SJSA1 (cell line): ENCODE measurements at regions not wholly inside any gene's neighbourhood (a gene's known extent, or its start where the extent isn't known, plus 50 kb on each side); places are given as distances from the start of the nearest gene placed in this dataset.

Experiments used
- DNase-seq, 2 experiments: peaks; one replicate each; pipeline ENCODE4 v3.0.0-alpha.2; 2015 to 2020; ENCODE audit warnings: low spot score in 2 of 2, low read depth in 1 of 2
- H3K27ac ChIP-seq: fragments of 250-450 bp; sonication (Bioruptor Pico); 2 replicates; pipeline ENCODE4 v1.5.1; 2020; ENCODE audit warnings: mild to moderate bottlenecking, moderate library complexity
- H3K27me3 ChIP-seq: fragments of 250-450 bp; sonication (Bioruptor Pico); replicated peaks from 2 replicates; pipeline ENCODE4 v1.5.1; 2020; ENCODE audit warnings: mild to moderate bottlenecking, moderate library complexity
- H3K36me3 ChIP-seq: fragments of 250-450 bp; sonication (Bioruptor Pico); 2 replicates; pipeline ENCODE4 v1.5.1; 2020; ENCODE audit warnings: mild to moderate bottlenecking
- H3K4me1 ChIP-seq: fragments of 250-450 bp; sonication (Bioruptor Pico); replicated peaks from 2 replicates; pipeline ENCODE4 v1.6.1; 2021; ENCODE audit warnings: mild to moderate bottlenecking
- H3K4me3 ChIP-seq: fragments of 250-450 bp; sonication (Bioruptor Pico); 2 replicates; pipeline ENCODE4 v1.5.1; 2020; ENCODE audit warnings: mild to moderate bottlenecking
- H3K9me3 ChIP-seq: fragments of 250-450 bp; sonication (Bioruptor Pico); replicated peaks from 2 replicates; pipeline ENCODE4 v1.5.1; 2020; ENCODE audit warnings: mild to moderate bottlenecking

DNA sequence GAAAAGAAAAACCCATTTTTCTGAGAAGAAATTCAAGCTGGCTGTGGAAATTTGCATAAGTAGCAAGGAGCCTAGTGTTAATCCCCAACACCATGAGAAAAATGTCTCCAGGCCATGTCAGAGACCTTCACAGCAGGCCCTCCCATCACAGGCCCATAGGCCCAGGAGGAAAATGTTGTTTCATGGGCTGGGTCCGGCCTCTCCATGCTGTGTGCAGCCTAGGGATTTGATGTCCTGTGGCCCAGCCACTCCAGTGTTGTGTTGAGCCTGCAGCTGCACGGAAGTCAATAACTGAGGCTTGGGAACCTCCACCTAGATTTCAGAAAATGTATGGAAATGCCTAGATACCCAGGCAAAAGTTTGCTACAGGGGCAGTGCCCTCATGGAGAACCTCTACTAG is 432.2 kb downstream of the IPO8 start:
- Histone ChIP-seq H3K36me3 (no peaks in the 10 kb centered on the region), H3K4me1 (no peaks in the 10 kb centered on the region), H3K4me3 (no peak overlapping the region), H3K27ac (no peak overlapping the region), H3K27me3 (no peaks in the 10 kb centered on the region), H3K9me3 (no peaks in the 10 kb centered on the region)
- no peak for DNase-seq

DNA sequence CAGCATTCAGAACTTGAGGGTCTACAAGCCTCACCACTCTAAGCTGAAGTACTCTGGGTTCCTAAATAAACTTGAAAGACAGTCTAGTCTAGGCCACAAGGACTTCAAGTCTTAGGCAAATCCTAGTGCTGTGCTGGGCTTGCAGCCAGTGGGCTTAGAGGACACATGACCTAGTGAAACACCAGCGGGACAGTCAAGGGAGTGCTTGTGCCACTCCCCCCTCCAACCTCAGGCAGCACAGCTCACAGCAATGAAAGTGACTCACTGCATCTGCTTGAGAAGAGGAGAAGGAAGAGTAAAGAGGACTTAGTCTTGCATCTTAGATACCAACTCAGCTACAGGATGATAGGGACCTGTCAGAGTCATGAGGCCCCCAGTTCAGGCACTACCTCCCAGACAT is 438.1 kb downstream of the IPO8 start:
- Histone ChIP-seq H3K9me3 (no peaks in the 10 kb centered on the region), H3K27ac (no peak overlapping the region), H3K4me3 (no peak overlapping the region), H3K27me3 (no peaks in the 10 kb centered on the region), H3K36me3 (no peaks in the 10 kb centered on the region), H3K4me1 (no peaks in the 10 kb centered on the region)
- no peak for DNase-seq

DNA sequence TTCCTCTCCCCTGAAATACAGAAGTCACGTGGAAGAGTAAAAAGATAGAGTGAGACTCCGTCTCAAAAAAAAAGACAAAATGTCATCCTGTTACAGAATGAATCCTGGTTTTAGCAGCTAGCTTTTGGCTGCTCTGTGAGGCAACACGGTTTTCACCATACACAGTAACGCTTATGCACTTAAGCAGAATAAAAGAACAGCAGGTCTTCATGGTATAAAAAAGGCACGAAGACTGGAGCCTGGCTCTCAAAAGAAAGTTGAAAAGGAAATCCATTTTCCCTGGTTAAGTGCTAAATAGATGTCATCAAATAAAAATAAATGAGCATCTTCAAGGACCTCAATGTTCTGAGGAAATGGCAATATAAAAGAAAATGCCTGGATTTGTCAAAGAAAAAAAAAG is 444.1 kb downstream of the IPO8 start:
- no peaks in the 10 kb centered on the region for H3K27me3 ChIP-seq
- no peak for DNase-seq
- no peak overlapping the region for H3K27ac ChIP-seq
- no peaks in the 10 kb centered on the region for H3K9me3 ChIP-seq
- no peaks in the 10 kb centered on the region for H3K4me1 ChIP-seq
- no peak overlapping the region for H3K4me3 ChIP-seq
- no peaks in the 10 kb centered on the region for H3K36me3 ChIP-seq

DNA sequence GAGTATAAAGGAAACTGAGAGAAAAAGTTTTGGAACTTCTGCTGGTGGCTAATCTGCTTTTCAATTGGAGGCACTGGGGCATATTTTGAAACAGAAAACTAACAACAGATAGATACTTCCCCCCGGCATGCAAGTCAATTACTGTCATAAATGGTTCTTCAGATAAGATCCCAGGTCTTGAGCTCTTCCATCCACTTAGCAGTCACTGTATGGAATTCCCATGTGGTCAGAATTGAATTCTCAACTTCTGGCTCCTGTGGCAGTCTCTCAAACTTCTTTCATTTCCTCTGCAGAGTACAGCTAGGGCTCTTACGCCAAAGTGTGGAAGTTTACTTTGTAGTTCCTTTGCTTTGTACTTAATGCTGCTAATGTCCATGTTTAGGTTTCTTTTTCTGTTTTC is 452.2 kb downstream of the IPO8 start:
- Histone ChIP-seq H3K9me3 (no peaks in the 10 kb centered on the region), H3K27me3 (0 out of 2 replicates have a peak, but pooled peaks cover 3% of the 10 kb centered on the region), H3K36me3 (no peaks in the 10 kb centered on the region), H3K4me3 (no peak overlapping the region), H3K4me1 (no peaks in the 10 kb centered on the region), H3K27ac (no peak overlapping the region)
- no peak for DNase-seq

DNA sequence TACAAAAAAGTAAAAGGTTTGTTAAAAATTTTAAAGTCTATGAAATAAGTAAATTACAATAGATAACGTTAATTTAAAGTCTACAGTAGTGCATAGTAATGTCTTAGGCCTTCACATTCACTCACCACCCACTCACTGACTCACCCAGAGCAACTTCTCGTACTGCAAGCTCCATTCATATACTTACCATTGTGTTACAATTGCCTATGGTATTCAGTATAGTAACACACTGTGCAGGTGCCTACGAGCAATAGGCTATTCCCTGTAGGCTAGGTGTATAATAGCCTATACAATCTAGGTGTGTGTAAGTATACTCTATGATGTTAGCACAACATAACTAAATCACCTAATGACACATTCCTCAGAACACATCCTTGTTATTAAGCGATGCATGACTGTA is 435.3 kb upstream of the TMTC1 start:
- H3K27ac ChIP-seq, result no peak overlapping the region
- H3K4me3 ChIP-seq, result no peak overlapping the region
- no peaks in the 10 kb centered on the region for H3K27me3 ChIP-seq
- no peaks in the 10 kb centered on the region for H3K4me1 ChIP-seq
- DNase-seq, result no peak
- H3K9me3 ChIP-seq, result no peaks in the 10 kb centered on the region
- no peaks in the 10 kb centered on the region for H3K36me3 ChIP-seq

DNA sequence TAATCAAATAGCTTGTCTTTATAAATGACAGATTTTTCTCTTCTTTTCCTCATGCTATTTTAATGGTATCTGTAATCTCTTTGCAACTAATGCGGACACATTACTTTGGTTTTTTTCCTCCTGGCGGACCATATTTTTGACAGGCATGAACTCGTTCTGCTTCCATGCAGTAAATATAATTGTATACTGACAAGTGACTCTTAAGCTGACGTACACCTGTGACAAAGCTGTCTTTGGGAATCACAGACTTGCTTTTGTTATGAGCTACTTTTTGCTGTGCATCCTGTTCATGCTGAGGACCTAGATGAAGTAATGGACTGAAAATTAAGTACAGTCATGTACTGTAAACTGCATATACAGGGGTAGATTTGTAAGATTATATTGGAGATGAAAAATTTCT is 434.3 kb upstream of the TMTC1 start:
- Histone ChIP-seq H3K27me3 (no peaks in the 10 kb centered on the region), H3K9me3 (no peaks in the 10 kb centered on the region), H3K27ac (no peak overlapping the region), H3K36me3 (no peaks in the 10 kb centered on the region), H3K4me3 (no peak overlapping the region), H3K4me1 (no peaks in the 10 kb centered on the region)
- no peak for DNase-seq

DNA sequence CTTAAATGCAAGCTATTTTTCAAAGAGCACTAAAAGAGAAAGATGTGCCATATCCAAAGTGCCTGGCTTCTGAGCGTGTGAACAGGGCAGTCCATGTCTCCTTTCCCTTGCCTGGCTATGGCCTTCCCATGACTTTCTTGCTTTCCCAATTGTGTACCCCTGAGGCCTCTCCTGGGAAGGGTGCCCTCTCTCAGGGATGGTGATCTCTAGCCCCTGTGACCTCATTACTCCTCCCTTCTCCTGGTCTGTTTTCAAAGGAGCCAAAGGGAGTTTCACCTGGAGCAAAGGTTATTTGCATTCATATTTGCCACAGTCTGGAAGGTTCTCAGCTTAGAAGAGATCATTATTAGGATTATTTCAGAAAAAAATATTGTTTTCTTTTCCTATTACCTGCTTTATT is 429.4 kb upstream of the TMTC1 start:
- no peaks in the 10 kb centered on the region for H3K36me3 ChIP-seq
- H3K27ac ChIP-seq, result no peak overlapping the region
- H3K4me1 ChIP-seq, result no peaks in the 10 kb centered on the region
- no peak for DNase-seq
- no peaks in the 10 kb centered on the region for H3K9me3 ChIP-seq
- no peaks in the 10 kb centered on the region for H3K27me3 ChIP-seq
- H3K4me3 ChIP-seq, result no peak overlapping the region

DNA sequence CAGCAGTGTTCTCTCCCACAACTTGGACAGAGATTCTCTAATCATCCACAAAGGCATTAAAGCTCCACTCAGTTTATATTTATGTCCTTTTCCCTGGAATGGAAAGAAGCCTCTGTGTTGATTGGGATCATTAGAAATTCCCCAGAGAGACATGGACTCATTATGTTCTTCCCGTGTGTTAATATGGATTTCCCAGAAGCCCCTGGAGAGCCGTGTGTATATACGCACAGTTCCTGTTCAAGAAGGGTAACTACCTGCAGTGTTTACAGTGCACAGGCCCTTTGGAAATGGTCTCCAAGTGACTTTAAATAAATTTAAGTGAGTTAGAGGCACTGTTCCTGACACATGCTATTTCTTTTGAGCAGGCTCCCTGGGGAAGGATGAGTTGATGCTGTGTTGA is 428.0 kb upstream of the TMTC1 start:
- Histone ChIP-seq H3K4me1 (no peaks in the 10 kb centered on the region), H3K36me3 (no peaks in the 10 kb centered on the region), H3K4me3 (no peak overlapping the region), H3K27ac (no peak overlapping the region), H3K9me3 (no peaks in the 10 kb centered on the region), H3K27me3 (no peaks in the 10 kb centered on the region)
- no peak for DNase-seq

DNA sequence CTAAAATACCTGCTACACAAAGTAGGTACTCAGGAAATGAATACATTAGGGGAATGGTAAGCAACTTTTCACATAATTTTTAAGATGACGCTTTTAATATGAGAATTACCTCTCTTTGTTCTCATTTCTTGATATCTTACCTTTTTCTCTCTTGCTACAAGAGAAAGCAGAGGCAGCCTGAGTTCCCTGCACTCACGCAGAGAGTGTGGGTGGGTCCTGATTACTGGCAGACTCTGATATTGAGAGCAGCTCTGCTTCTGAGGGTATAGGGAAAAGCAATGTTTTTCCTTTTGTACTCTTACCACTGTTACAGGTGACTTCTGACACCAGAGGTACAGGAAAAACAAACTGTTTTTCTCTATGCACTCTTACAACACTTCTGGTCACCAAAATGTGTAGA is 420.2 kb upstream of the TMTC1 start:
- Histone ChIP-seq H3K4me1 (no peaks in the 10 kb centered on the region), H3K27me3 (no peaks in the 10 kb centered on the region), H3K36me3 (no peaks in the 10 kb centered on the region), H3K4me3 (no peak overlapping the region), H3K27ac (no peak overlapping the region), H3K9me3 (no peaks in the 10 kb centered on the region)
- DNase-seq, result no peak

DNA sequence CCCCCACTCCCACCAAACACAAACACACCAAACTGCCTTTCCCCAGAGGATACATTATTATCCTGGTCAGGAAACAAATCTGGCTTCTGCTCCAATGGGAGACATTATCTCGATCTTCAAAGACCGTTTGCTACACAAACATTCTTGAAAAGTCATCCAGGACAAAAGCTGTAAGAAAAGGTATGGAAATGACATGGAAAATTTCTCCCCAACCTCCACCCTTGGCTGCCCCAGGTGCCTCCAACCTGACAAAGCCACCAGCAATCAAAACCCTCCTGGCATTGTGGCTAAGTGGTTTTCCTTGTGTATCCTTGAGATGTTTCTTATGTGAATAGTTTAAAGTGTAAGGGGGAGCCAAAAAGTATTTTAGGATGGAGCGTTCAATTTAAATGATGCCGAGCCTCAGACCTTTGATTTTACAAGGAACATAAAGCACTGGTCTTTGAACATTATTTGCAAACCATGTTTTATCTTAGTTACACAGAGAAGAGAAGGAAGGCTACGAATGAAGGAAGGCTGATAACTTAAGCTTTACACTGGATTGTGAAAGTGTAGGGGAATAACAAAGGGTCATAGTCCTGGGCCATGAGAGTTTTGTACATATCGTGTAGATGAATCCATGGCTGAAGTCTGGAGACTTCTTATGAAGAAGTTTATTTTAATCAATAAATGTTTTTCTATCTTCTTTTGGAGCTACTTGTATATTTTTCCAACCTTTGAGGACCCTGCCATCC is 418.9 kb upstream of the TMTC1 start:
- H3K27ac ChIP-seq, result no peak overlapping the region
- no peaks in the 10 kb centered on the region for H3K9me3 ChIP-seq
- no peak overlapping the region for H3K4me3 ChIP-seq
- DNase-seq, result no peak
- H3K27me3 ChIP-seq, result no peaks in the 10 kb centered on the region
- no peaks in the 10 kb centered on the region for H3K36me3 ChIP-seq
- peaks cover 3% of the 10 kb centered on the region; the same call in 1 of the 2 replicates for H3K4me1 ChIP-seq

DNA sequence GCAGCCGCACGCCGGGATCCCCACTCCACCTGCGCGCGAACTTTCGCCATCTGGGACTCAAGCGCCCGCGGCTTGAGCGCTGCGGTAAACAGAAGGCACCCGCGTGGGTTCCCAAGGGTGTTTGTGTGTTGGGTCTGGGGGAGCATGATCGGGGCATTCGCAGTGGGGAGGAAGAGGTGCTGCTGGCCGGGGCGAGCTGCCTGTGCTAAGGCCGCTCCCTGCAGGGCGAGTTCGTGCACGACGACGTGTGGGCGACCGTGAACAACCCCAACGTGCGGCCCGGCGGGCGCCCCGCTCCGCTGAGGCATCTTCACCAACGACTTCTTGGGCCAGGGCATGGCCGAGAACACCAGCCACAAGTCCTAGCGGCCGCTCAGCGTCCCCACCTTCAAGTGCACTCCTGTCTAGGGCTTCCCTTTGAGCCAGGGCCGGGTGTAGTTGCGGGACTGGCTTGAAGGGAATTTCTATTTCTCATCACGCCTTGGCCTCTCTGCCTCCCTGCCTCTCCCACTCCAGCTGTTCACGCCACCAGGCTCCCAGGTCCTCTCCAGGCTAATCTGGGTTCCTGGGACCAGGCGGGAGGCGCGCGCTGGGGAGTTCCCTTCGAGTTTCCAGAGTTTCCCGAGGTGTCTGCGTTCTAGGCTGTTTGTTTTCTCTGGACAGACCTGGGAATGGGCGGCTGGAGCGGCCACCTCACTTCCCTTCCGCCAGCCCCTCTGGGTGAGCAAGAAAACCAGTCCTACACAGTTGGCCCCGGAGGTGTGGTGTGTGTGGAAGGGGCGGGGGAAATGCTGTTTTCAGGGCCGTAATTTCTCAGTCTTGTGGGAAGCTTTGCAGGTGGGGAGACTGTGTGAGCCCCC is 417.8 kb upstream of the TMTC1 start:
- no peaks in the 10 kb centered on the region for H3K27me3 ChIP-seq
- no peak for DNase-seq
- H3K9me3 ChIP-seq, result no peaks in the 10 kb centered on the region
- H3K4me1 ChIP-seq, result peaks cover 8% of the 10 kb centered on the region; the same call in 1 of the 2 replicates
- H3K27ac ChIP-seq, result no peak overlapping the region
- no peak overlapping the region for H3K4me3 ChIP-seq
- no peaks in the 10 kb centered on the region for H3K36me3 ChIP-seq

DNA sequence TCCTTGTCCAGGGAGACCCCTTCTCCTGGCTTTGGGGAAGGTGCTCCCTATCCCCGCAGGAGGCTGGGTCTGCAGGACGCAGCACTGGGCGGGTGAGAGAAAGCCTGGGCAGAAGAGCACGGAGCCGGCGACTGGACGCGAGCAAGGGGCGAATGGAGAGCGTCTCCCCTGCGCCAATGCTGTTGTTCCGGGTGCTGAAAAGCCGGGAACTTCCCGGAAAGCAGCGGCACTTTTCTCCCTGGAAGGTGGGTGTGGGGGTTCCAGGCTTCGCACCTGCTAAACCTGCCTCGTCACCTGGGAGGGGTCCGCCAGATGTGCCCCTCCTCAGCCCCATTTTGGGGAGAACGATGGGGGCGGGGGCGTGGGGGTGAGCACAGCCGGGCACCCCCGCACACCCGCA is 417.1 kb upstream of the TMTC1 start:
- Histone ChIP-seq H3K36me3 (no peaks in the 10 kb centered on the region), H3K27ac (no peak overlapping the region), H3K9me3 (no peaks in the 10 kb centered on the region), H3K4me3 (no peak overlapping the region), H3K27me3 (no peaks in the 10 kb centered on the region), H3K4me1 (peaks cover 8% of the 10 kb centered on the region; the same call in 1 of the 2 replicates)
- DNase-seq, result no peak

DNA sequence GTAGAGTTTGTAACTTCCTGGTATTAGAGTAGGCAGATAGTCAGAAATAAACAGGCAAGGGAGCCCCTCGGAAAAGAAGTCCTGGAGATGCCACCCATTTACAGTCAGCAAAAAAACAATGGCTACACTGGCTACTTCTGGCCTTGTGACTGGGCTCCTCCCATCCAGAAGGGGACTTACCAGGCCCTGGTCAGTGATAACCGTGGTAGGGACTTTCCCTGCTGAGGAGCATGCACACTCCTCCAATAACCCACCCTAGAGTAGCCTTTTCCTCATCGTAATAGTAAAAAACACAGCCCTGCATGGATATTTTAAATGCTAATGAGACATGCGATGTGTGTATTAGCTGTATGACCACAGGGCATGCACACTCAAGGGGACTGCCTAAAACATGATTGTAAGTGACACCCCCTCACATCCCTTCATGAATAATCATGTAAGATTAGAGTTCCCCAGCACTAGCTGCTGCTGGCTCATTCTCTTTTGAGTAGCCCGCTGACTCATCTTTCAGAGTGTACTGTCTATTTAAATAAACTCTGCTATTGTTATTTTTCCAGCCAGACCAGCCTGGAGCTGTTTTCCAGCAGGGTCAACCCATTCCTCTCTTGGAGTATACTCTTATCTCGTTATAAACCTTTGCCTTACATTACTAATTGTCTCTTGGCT is 413.8 kb upstream of the TMTC1 start:
- H3K27me3 ChIP-seq, result no peaks in the 10 kb centered on the region; the same call in 1 of the 2 replicates
- DNase-seq, result peak; percentile 38 to 43
- H3K36me3 ChIP-seq, result no peaks in the 10 kb centered on the region
- H3K27ac ChIP-seq, result no peak overlapping the region
- no peak overlapping the region for H3K4me3 ChIP-seq
- no peaks in the 10 kb centered on the region for H3K9me3 ChIP-seq
- peaks cover 8% of the 10 kb centered on the region; the same call in 1 of the 2 replicates for H3K4me1 ChIP-seq
